ENCODE measurements at regions not wholly inside any gene's neighbourhood (a gene's known extent, or its start where the extent isn't known, plus 50 kb on each side); places are given as distances from the start of the nearest gene placed in this dataset.

- TF ChIP-seq CTCF (IDR thresholded peaks at IDR 0.05): no peak
- no peak for TF ChIP-seq POLR2A (IDR thresholded peaks at IDR 0.05)
Measured at GRCh38 chr12:72197790-72198189, 74.4 kb upstream of the TRHDE start.

Data from adrenal gland (tissue), 5 donors.